Heart left ventricle (tissue), 13 donors: ENCODE measurements at regions not wholly inside any gene's neighbourhood (a gene's known extent, or its start where the extent isn't known, plus 50 kb on each side); places are given as distances from the start of the nearest gene placed in this dataset.

ENCODE experiments used
- POLR2A ChIP-seq, 2 donors: fragments of 450-650 bp; IDR thresholded peaks; one replicate each; pipeline ENCODE4 v1.6.1; 2017; ENCODE audit warnings: antibody characterized with exemption in 2 of 2, mild to moderate bottlenecking in 2 of 2, moderate library complexity in 2 of 2
- TF ChIP-seq, protein P1 (sequence below), 12 donors: fragments of 200-600 bp; sonication (generic) in 4 of 12; IDR thresholded peaks; one replicate each; pipeline versions ENCODE4 v1.5.0 to v1.8.0; 2018 to 2022; ENCODE audit warnings: antibody characterized with exemption in 12 of 12, mild to moderate bottlenecking in 5 of 12
- donor health status: ischemic (EF 13 %, LVEDD 7.1; RV severe dilation, severe dysfunction).
- donor health status: DM: no; HTN: yes; CAD: no.
- donor health status: DM: no; HTN: no; CAD: no.
- donor health status: ischemic (EF 25% LVEDD 6.9; RV normal size, moderate dysfunction).
- donor health status: ischemic (EF 25% LVEDD 5.7; RV mildly dilated, moderate dysfunction).
- donor health status: ischemic (EF 35%, LVEDD 5.7; RV mildly dilated, moderate dysfunction).
- donor health status: nonischemic (EF 11% LVEDD 7.7; RV severe dilation, severe dysfunction).
- donor health status: DM: yes; HTN: yes; CAD: no.
- donor health status: PGD.
- donor health status: ischemic (EF 29% LVEDD 5.4; RV normal size, mild dysfunction).
- donor health status: nonischemic (EF 23%, LVEDD 6.1; RV moderate dilation, normal function).

DNA sequence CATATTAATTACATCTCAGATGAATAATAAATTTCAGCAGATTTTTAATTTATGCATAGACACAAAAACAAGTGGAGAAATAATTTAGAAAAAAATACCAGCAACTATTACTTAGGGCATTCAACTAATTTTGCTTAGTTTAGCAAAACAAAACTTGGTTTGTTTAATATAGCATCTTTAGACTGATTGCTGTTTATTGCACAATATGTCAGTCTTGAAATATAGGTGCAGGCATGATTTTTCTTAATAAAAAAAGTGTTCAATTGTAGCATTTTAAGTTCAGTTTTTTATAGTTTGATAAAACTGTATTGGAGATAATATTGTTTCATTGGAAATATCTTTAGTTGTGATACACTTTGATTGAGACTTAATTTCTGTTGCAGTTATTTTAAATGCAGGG lies 161.2 kb upstream of the KCNH8 start:
- TF ChIP-seq, protein P1, sequence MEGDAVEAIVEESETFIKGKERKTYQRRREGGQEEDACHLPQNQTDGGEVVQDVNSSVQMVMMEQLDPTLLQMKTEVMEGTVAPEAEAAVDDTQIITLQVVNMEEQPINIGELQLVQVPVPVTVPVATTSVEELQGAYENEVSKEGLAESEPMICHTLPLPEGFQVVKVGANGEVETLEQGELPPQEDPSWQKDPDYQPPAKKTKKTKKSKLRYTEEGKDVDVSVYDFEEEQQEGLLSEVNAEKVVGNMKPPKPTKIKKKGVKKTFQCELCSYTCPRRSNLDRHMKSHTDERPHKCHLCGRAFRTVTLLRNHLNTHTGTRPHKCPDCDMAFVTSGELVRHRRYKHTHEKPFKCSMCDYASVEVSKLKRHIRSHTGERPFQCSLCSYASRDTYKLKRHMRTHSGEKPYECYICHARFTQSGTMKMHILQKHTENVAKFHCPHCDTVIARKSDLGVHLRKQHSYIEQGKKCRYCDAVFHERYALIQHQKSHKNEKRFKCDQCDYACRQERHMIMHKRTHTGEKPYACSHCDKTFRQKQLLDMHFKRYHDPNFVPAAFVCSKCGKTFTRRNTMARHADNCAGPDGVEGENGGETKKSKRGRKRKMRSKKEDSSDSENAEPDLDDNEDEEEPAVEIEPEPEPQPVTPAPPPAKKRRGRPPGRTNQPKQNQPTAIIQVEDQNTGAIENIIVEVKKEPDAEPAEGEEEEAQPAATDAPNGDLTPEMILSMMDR (IDR thresholded peaks at IDR 0.05): no peak
- TF ChIP-seq POLR2A (IDR thresholded peaks at IDR 0.05): no peak
